ENCODE measurements at regions not wholly inside any gene's neighbourhood (a gene's known extent, or its start where the extent isn't known, plus 50 kb on each side); places are given as distances from the start of the nearest gene placed in this dataset.

DNA sequence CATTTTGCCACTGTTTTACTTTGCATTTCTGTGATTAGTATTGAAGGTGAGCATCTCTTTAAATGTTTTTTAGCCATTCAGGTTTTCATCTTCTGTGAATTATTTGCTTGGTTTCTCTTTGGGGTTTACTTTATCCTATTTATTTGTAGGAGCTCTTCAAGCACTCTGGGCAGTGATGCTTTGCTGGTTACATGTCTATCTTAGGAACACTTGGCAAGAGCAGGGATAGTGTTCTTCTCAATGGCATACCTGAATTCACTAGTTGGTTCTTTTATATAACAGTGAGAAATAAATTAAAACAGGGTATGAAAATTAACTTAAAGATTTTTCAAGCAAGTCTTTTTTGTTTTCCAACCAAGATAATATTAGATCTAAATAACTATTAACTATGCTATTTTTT is 119.7 kb upstream of the BACH2 start:
- TF ChIP-seq, protein P1, sequence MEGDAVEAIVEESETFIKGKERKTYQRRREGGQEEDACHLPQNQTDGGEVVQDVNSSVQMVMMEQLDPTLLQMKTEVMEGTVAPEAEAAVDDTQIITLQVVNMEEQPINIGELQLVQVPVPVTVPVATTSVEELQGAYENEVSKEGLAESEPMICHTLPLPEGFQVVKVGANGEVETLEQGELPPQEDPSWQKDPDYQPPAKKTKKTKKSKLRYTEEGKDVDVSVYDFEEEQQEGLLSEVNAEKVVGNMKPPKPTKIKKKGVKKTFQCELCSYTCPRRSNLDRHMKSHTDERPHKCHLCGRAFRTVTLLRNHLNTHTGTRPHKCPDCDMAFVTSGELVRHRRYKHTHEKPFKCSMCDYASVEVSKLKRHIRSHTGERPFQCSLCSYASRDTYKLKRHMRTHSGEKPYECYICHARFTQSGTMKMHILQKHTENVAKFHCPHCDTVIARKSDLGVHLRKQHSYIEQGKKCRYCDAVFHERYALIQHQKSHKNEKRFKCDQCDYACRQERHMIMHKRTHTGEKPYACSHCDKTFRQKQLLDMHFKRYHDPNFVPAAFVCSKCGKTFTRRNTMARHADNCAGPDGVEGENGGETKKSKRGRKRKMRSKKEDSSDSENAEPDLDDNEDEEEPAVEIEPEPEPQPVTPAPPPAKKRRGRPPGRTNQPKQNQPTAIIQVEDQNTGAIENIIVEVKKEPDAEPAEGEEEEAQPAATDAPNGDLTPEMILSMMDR (IDR thresholded peaks at IDR 0.05; ENCODE audit: control insufficient read depth, insufficient read depth, low read depth, low read length, missing control alignments) = no peak
- no peak for DNase-seq (ENCODE audit: low read depth)
- no peak overlapping the region for H3K4me3 ChIP-seq (ENCODE audit: control insufficient read depth, low read depth, low read length)

DNA sequence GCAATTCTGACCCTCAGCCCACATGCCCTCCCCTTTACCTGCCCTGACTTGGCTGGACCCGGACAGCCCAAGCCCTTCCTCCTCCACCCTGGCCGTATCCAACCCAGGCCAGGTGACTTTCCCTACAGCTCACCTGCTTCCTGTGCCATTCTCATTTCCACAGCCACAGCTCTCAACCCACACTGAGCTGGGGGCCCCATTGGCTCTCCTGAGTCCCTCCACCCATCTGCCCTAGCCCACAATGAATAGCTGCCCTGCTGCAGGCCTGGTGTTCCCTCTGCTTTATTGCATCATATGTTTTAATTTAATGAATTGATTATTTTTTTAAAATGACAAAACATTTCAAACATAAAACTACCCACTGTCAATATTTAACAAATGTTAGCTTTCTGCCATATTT is 118.5 kb upstream of the BACH2 start:
- DNase-seq (ENCODE audit: low read depth) = no peak
- H3K4me3 ChIP-seq (ENCODE audit: control insufficient read depth, low read depth, low read length) = no peak overlapping the region
- TF ChIP-seq, protein P1 (IDR thresholded peaks at IDR 0.05; ENCODE audit: control insufficient read depth, insufficient read depth, low read depth, low read length, missing control alignments) = no peak

GRCh38 chr6:90414352-90414751 is 117.7 kb upstream of the BACH2 start:
- TF ChIP-seq, protein P1 (IDR thresholded peaks at IDR 0.05; ENCODE audit: control insufficient read depth, insufficient read depth, low read depth, low read length, missing control alignments) = no peak
- no peak overlapping the region for H3K4me3 ChIP-seq (ENCODE audit: control insufficient read depth, low read depth, low read length)
- DNase-seq (ENCODE audit: low read depth) = no peak

GRCh38 chr6:90413867-90414266 is 117.2 kb upstream of the BACH2 start:
- H3K4me3 ChIP-seq (ENCODE audit: control insufficient read depth, low read depth, low read length) = no peak overlapping the region; the same call in 1 of the 2 replicates
- DNase-seq (ENCODE audit: low read depth) = no peak
- TF ChIP-seq, protein P1 (IDR thresholded peaks at IDR 0.05; ENCODE audit: control insufficient read depth, insufficient read depth, low read depth, low read length, missing control alignments) = no peak

GRCh38 chr6:90413396-90413795 is 116.8 kb upstream of the BACH2 start:
- no peak overlapping the region for H3K4me3 ChIP-seq (ENCODE audit: control insufficient read depth, low read depth, low read length)
- TF ChIP-seq, protein P1 (IDR thresholded peaks at IDR 0.05; ENCODE audit: control insufficient read depth, insufficient read depth, low read depth, low read length, missing control alignments) = no peak
- DNase-seq (ENCODE audit: low read depth) = no peak

GRCh38 chr6:90412538-90413369 is 116.1 kb upstream of the BACH2 start:
- no peak for DNase-seq (ENCODE audit: low read depth)
- TF ChIP-seq, protein P1 (IDR thresholded peaks at IDR 0.05; ENCODE audit: control insufficient read depth, insufficient read depth, low read depth, low read length, missing control alignments) = no peak

More at GRCh38 chr6:90412538-90413369, 116.1 kb upstream of the BACH2 start:
- no peak overlapping the region for H3K4me3 ChIP-seq (ENCODE audit: control insufficient read depth, low read depth, low read length)
